Lower lobe of right lung (tissue), 2 donors: ENCODE measurements at regions not wholly inside any gene's neighbourhood (a gene's known extent, or its start where the extent isn't known, plus 50 kb on each side); places are given as distances from the start of the nearest gene placed in this dataset.

Experiments used
- ATAC-seq, 2 donors: fragments of 200-7000 bp; cut with Tn5 transposase; one replicate each; pipeline ENCODE4 v1.9.1; 2020 to 2022; ENCODE audit warnings: mild to moderate bottlenecking in 2 of 2, moderate library complexity in 2 of 2
- DNase-seq: peaks from one replicate; pipeline ENCODE4 v3.0.0-alpha.2; 2020
- H3K27ac ChIP-seq: fragments of 200-600 bp; one replicate; pipeline ENCODE4 v1.8.0; 2022
- H3K27me3 ChIP-seq: fragments of 200-600 bp; one replicate; pipeline ENCODE4 v1.8.0; 2022; ENCODE audit warnings: low read depth
- H3K36me3 ChIP-seq: fragments of 200-600 bp; one replicate; pipeline ENCODE4 v1.8.0; 2022; ENCODE audit warnings: mild to moderate bottlenecking
- H3K4me1 ChIP-seq: fragments of 200-600 bp; one replicate; pipeline ENCODE4 v1.8.0; 2022
- H3K4me3 ChIP-seq: fragments of 200-600 bp; one replicate; pipeline ENCODE4 v1.8.0; 2022; ENCODE audit warnings: mild to moderate bottlenecking
- H3K9me3 ChIP-seq: fragments of 200-600 bp; one replicate; pipeline ENCODE4 v1.8.0; 2022
- CTCF ChIP-seq: fragments of 200-600 bp; IDR thresholded peaks from one replicate; pipeline ENCODE4 v1.8.0; 2022; ENCODE audit warnings: antibody characterized with exemption, mild to moderate bottlenecking
- intact Hi-C: fragments of 100-400 bp; cut with DNase I; formaldehyde crosslinking; loops from one replicate; pipeline ENCODE4 v1.11.0; 2022
- donor health status: DM: no; HTN: yes; CAD: no; lungs with severe emphysema.

- no peaks in the 10 kb centered on the region for H3K27me3 ChIP-seq
- H3K36me3 ChIP-seq, result no peaks in the 10 kb centered on the region
- H3K9me3 ChIP-seq, result no peaks in the 10 kb centered on the region
- H3K4me3 ChIP-seq, result no peak overlapping the region
- intact Hi-C loops, result no loop called here
- no peak for TF ChIP-seq CTCF
- DNase-seq, result peak; percentile 41
- no peak overlapping the region for H3K27ac ChIP-seq
- H3K4me1 ChIP-seq, result peaks cover 2% of the 10 kb centered on the region
- no peak for ATAC-seq
Measured at GRCh38 chr21:43283136-43283924, 114.5 kb downstream of the CRYAA start.

- TF ChIP-seq CTCF, result no peak
- no peaks in the 10 kb centered on the region for H3K36me3 ChIP-seq
- H3K4me3 ChIP-seq, result no peak overlapping the region
- peak; percentile 34 for DNase-seq
- no peaks in the 10 kb centered on the region for H3K9me3 ChIP-seq
- H3K4me1 ChIP-seq, result peaks cover 8% of the 10 kb centered on the region
- ATAC-seq, result no peak
- intact Hi-C loops, result no loop called here
- no peaks in the 10 kb centered on the region for H3K27me3 ChIP-seq
- no peak overlapping the region for H3K27ac ChIP-seq
Measured at GRCh38 chr21:43282358-43283120, 113.7 kb downstream of the CRYAA start.

- TF ChIP-seq CTCF, result no peak
- H3K27me3 ChIP-seq, result no peaks in the 10 kb centered on the region
- DNase-seq (peak; percentile 17), ATAC-seq (no peak)
- peaks cover 14% of the 10 kb centered on the region for H3K4me1 ChIP-seq
- no peak overlapping the region for H3K27ac ChIP-seq
- H3K36me3 ChIP-seq, result no peaks in the 10 kb centered on the region
- H3K9me3 ChIP-seq, result no peaks in the 10 kb centered on the region
- intact Hi-C loops, result no loop called here
- no peak overlapping the region for H3K4me3 ChIP-seq
Measured at GRCh38 chr21:43281661-43282357, 113.0 kb downstream of the CRYAA start.

GRCh38 chr21:43280949-43281633 lies 112.3 kb downstream of the CRYAA start:
- TF ChIP-seq CTCF, result no peak
- peak; percentile 43 for DNase-seq

GRCh38 chr21:43279578-43279894 lies 110.7 kb downstream of the CRYAA start:
- TF ChIP-seq CTCF, result no peak
- Histone ChIP-seq H3K4me3 (no peak overlapping the region), H3K27me3 (no peaks in the 10 kb centered on the region), H3K36me3 (no peaks in the 10 kb centered on the region), H3K27ac (no peak overlapping the region), H3K9me3 (no peaks in the 10 kb centered on the region), H3K4me1 (peaks cover 14% of the 10 kb centered on the region)
- intact Hi-C loops, result no loop called here
- ATAC-seq, result no peak
- DNase-seq, result peak; percentile 38

More at GRCh38 chr21:43280949-43281633, 112.3 kb downstream of the CRYAA start:
- intact Hi-C loops, result no loop called here
- H3K9me3 ChIP-seq, result no peaks in the 10 kb centered on the region
- no peaks in the 10 kb centered on the region for H3K36me3 ChIP-seq
- H3K27me3 ChIP-seq, result no peaks in the 10 kb centered on the region
- no peak overlapping the region for H3K4me3 ChIP-seq
- peaks cover 14% of the 10 kb centered on the region for H3K4me1 ChIP-seq
- ATAC-seq, result no peak
- no peak overlapping the region for H3K27ac ChIP-seq
